H9 (cell line): ENCODE measurements at regions not wholly inside any gene's neighbourhood (a gene's known extent, or its start where the extent isn't known, plus 50 kb on each side); places are given as distances from the start of the nearest gene placed in this dataset.

Experiments
- DNase-seq: peaks from one replicate; pipeline ENCODE4 v3.0.0-alpha.2; 2017
- H2AFZ ChIP-seq: one replicate; pipeline ENCODE4 v1.6.1; 2013; ENCODE audit warnings: mild to moderate bottlenecking, low read length, control low read depth, moderate library complexity
- H2AK5ac ChIP-seq: 2 replicates; pipeline ENCODE4 v1.6.1; 2013; ENCODE audit warnings: low read length, control low read depth, mixed read lengths; ENCODE audit not compliant: insufficient read length
- H2BK120ac ChIP-seq: one replicate; pipeline ENCODE4 v1.6.1; 2013; ENCODE audit warnings: low read depth, mild to moderate bottlenecking, low read length, control low read depth, inconsistent platforms; ENCODE audit not compliant: poor library complexity, severe bottlenecking
- H2BK12ac ChIP-seq: 2 replicates; pipeline ENCODE4 v1.6.1; 2013; ENCODE audit warnings: low read length, control low read depth, mixed read lengths, low read depth; ENCODE audit not compliant: insufficient read length
- H2BK15ac ChIP-seq: 2 replicates; pipeline ENCODE4 v1.6.1; 2013; ENCODE audit warnings: low read depth, low read length, control low read depth
- H2BK20ac ChIP-seq: one replicate; pipeline ENCODE4 v1.6.1; 2013; ENCODE audit warnings: low read depth, mild to moderate bottlenecking, low read length, control low read depth, inconsistent platforms; ENCODE audit not compliant: poor library complexity, severe bottlenecking
- H2BK5ac ChIP-seq: 2 replicates; pipeline ENCODE4 v1.6.1; 2013; ENCODE audit warnings: low read length, control low read depth, mixed read lengths; ENCODE audit not compliant: insufficient read length
- H3K14ac ChIP-seq: 2 replicates; pipeline ENCODE4 v1.6.1; 2013; ENCODE audit warnings: low read length, control low read depth; ENCODE audit not compliant: insufficient read depth
- H3K18ac ChIP-seq: 2 replicates; pipeline ENCODE4 v1.6.1; 2013; ENCODE audit warnings: low read depth, mild to moderate bottlenecking, mixed read lengths, low read length, control low read depth; ENCODE audit not compliant: insufficient read length
- H3K23ac ChIP-seq: 2 replicates; pipeline ENCODE4 v1.6.1; 2013; ENCODE audit warnings: low read length, control low read depth, mixed read lengths, low read depth; ENCODE audit not compliant: insufficient read length
- H3K23me2 ChIP-seq: 2 replicates; pipeline ENCODE4 v1.6.1; 2013; ENCODE audit warnings: low read depth, mild to moderate bottlenecking, mixed read lengths, low read length, control low read depth; ENCODE audit not compliant: insufficient read length, poor library complexity, severe bottlenecking
- H3K27ac ChIP-seq: 2 replicates; pipeline ENCODE4 v1.5.1; 2013; ENCODE audit warnings: low read length, control low read depth, mixed read lengths, low read depth; ENCODE audit not compliant: insufficient read length
- H3K27me3 ChIP-seq: 2 replicates; pipeline ENCODE4 v1.6.1; 2013; ENCODE audit warnings: low read length, control low read depth, inconsistent platforms; ENCODE audit not compliant: insufficient read depth
- H3K4ac ChIP-seq: 2 replicates; pipeline ENCODE4 v1.6.1; 2013; ENCODE audit warnings: low read depth, mild to moderate bottlenecking, control low read depth, inconsistent platforms, low read length, moderate library complexity
- H3K4me1 ChIP-seq: 2 replicates; pipeline ENCODE4 v1.6.1; 2013; ENCODE audit warnings: low read length, control low read depth, inconsistent platforms; ENCODE audit not compliant: insufficient read depth
- H3K4me2 ChIP-seq: 2 replicates; pipeline ENCODE4 v1.6.1; 2013; ENCODE audit warnings: low read length, control low read depth, mixed read lengths; ENCODE audit not compliant: insufficient read length, insufficient read depth
- H3K56ac ChIP-seq: 2 replicates; pipeline ENCODE4 v1.6.1; 2013; ENCODE audit warnings: low read depth, mild to moderate bottlenecking, mixed read lengths, low read length, control low read depth; ENCODE audit not compliant: insufficient read length
- H3K79me1 ChIP-seq: 2 replicates; pipeline ENCODE4 v1.6.1; 2013; ENCODE audit warnings: low read depth, mild to moderate bottlenecking, moderate library complexity, low read length, control low read depth, inconsistent platforms; ENCODE audit not compliant: insufficient read depth, poor library complexity, severe bottlenecking
- H3K79me2 ChIP-seq: 2 replicates; pipeline ENCODE4 v1.6.1; 2013; ENCODE audit warnings: low read length, control low read depth, inconsistent platforms; ENCODE audit not compliant: insufficient read depth
- H3K9ac ChIP-seq: 2 replicates; pipeline ENCODE4 v1.6.1; 2013; ENCODE audit warnings: low read length, control low read depth, mixed read lengths; ENCODE audit not compliant: insufficient read length; ENCODE audit errors: extremely low read depth
- H3K9me3 ChIP-seq: one replicate; pipeline ENCODE4 v1.6.1; 2013; ENCODE audit warnings: low read depth, low read length, inconsistent platforms; ENCODE audit not compliant: control insufficient read depth
- H3T11ph ChIP-seq: one replicate; pipeline ENCODE4 v1.6.1; 2013; ENCODE audit warnings: mild to moderate bottlenecking, low read length, control low read depth, inconsistent platforms
- H4K20me1 ChIP-seq: one replicate; pipeline ENCODE4 v1.6.1; 2013; ENCODE audit not compliant: control insufficient read depth, insufficient read length, insufficient read depth
- H4K5ac ChIP-seq: 2 replicates; pipeline ENCODE4 v1.6.1; 2013; ENCODE audit warnings: low read depth, mild to moderate bottlenecking, mixed read lengths, low read length, control low read depth; ENCODE audit not compliant: insufficient read length
- H4K8ac ChIP-seq: replicated peaks from 2 replicates; pipeline ENCODE4 v1.6.1; 2013; ENCODE audit warnings: low read length, control low read depth, mixed read lengths, low read depth; ENCODE audit not compliant: insufficient read length
- H4K91ac ChIP-seq: 2 replicates; pipeline ENCODE4 v1.6.1; 2013; ENCODE audit warnings: low read depth, mild to moderate bottlenecking, moderate library complexity, mixed read lengths, low read length, control low read depth; ENCODE audit not compliant: insufficient read length
- H3K27ac Mint-ChIP-seq, 3 experiments: 2 replicates in 2 of 3; 3 replicates in 1 of 3; pipeline ENCODE4 v1.8.0; 2020 to 2021; ENCODE audit warnings: mixed read lengths in 3 of 3, mild to moderate bottlenecking in 1 of 3, moderate library complexity in 1 of 3
- H3K27me3 Mint-ChIP-seq: 2 replicates; pipeline ENCODE4 v1.8.0; 2021; ENCODE audit warnings: low read depth, mild to moderate bottlenecking, moderate library complexity, mixed read lengths
- H3K36me3 Mint-ChIP-seq, 3 experiments: 2 replicates in 2 of 3; 3 replicates in 1 of 3; pipeline ENCODE4 v1.8.0; 2020 to 2021; ENCODE audit warnings: low read depth in 3 of 3, mixed read lengths in 3 of 3; ENCODE audit not compliant: insufficient read depth in 1 of 3
- H3K4me1 Mint-ChIP-seq, 2 experiments: 2 replicates each; pipeline ENCODE4 v1.8.0; 2020; ENCODE audit warnings: mixed read lengths in 2 of 2
- H3K4me3 Mint-ChIP-seq, 2 experiments: 2 replicates in 1 of 2; 3 replicates in 1 of 2; pipeline ENCODE4 v1.8.0; 2020 to 2021; ENCODE audit warnings: mild to moderate bottlenecking in 2 of 2, mixed read lengths in 2 of 2, moderate library complexity in 1 of 2
- H3K9me3 Mint-ChIP-seq, 2 experiments: 2 replicates in 1 of 2; 3 replicates in 1 of 2; pipeline ENCODE4 v1.8.0; 2020; ENCODE audit warnings: mild to moderate bottlenecking in 2 of 2, mixed read lengths in 2 of 2, moderate library complexity in 1 of 2
- CTCF ChIP-seq: fragments of 200-600 bp; sonication (generic); conservative IDR thresholded peaks from 3 replicates; pipeline ENCODE4 v1.8.0; 2021; ENCODE audit warnings: antibody characterized with exemption, mild to moderate bottlenecking
- WGBS: extraction: QIAGEN DNeasy Blood & Tissue Kit; methylation state at CpG from one replicate; pipeline ENCODE4 v1.1.7; 2013; ENCODE audit warnings: missing lambda C conversion rate, low lambda C conversion rate, mixed read lengths; ENCODE audit not compliant: insufficient read length; ENCODE audit errors: extremely low coverage; 5-methylcytosine and 5-hydroxymethylcytosine counted together

DNA sequence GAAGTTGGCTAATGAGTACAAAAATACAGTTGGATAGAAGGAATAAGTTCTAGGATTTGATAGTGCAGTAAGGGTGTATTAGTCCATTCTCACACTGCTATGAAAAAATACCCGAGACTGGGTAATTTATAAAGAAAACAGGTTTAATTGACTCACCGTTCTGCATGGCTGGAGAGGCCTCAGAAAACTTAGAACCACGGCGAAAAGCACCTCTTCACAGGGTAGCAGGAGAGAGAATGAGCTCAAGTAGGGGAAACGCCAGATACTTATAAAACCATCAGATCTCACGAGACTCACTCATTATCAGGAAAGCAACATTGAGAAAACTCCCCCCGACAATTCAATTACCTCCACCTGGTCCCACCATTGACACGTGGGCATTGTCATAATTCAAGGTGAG lies 483.3 kb downstream of the TUSC7 start:
- Histone ChIP-seq H3K4me1 (no peaks in the 10 kb centered on the region), H4K5ac (no peak overlapping the region), H3K4ac (no peak overlapping the region), H4K8ac (no peak overlapping the region), H3K9ac (no peak overlapping the region), H2BK15ac (no peak overlapping the region), H2BK5ac (no peak overlapping the region), H3K23me2 (no peaks in the 10 kb centered on the region), H3K23ac (no peak overlapping the region), H3K14ac (no peak overlapping the region), H4K20me1 (no peaks in the 10 kb centered on the region), H2AK5ac (no peak overlapping the region), H4K91ac (no peak overlapping the region), H2BK20ac (no peak overlapping the region), H2BK12ac (no peak overlapping the region), H3K4me2 (no peak overlapping the region), H3K27me3 (no peaks in the 10 kb centered on the region), H3K27ac (no peak overlapping the region), H3K79me1 (no peaks in the 10 kb centered on the region), H3K56ac (no peak overlapping the region), H3K9me3 (no peaks in the 10 kb centered on the region), H3T11ph (no peak overlapping the region), H3K18ac (no peak overlapping the region), H3K79me2 (no peaks in the 10 kb centered on the region), H2BK120ac (no peak overlapping the region), H2AFZ (no peak overlapping the region)
- no peak for TF ChIP-seq CTCF
- Mint-ChIP-seq H3K4me1 (no peaks in the 10 kb centered on the region), H3K9me3 (no peaks in the 10 kb centered on the region), H3K27ac (no peak overlapping the region), H3K4me3 (no peak overlapping the region), H3K27me3 (no peaks in the 10 kb centered on the region), H3K36me3 (no peaks in the 10 kb centered on the region)
- no CpG with 5 or more reads among the region's 8 CpGs for WGBS
- DNase-seq, result no peak
